GM18508 (cell line): ENCODE measurements at regions not wholly inside any gene's neighbourhood (a gene's known extent, or its start where the extent isn't known, plus 50 kb on each side); places are given as distances from the start of the nearest gene placed in this dataset.

Experiments used
- ATAC-seq: cut with Tn5 transposase; IDR thresholded peaks from one replicate; pipeline ENCODE4 v1.9.1; 2021; ENCODE audit warnings: moderate number of reproducible peaks; ENCODE audit not compliant: insufficient read depth, unreplicated experiment

DNA sequence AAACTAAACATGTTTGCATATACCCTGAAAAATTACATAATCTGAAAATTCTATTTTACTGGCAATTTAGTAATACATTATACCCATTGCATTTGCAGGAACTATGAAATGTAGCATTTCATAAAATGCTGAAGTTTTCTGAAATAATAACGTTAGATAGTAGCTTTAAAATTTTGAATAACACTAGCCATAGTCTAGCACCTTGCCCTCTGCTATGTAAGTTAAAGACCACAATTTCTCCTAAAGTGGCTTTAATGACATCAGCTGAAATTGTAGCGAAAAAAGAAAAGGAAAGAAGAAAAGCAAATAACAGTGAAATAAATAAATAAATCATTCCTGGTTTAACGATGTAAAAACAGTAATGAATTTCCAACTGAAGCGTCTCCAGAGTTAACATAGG, 172.8 kb upstream of the RASA1 start:
- no peak for ATAC-seq

DNA sequence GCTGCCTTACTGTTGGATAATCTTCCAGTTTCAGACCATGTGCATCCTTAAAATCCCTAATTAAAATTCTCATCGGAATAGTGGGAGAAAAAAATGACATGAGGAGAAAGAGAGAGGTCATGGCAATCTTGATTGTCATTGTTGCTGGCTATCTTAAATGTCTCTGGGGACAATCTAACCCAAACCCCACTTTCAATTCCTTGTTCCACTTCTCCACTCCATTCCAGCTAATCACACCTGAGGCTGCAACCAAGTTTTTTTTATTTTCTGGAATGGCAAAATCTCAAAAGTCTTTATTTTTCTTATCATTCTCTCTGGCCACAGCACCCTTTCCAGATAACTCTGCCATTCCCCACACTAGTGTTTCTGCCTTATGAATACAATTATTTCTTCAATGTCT, 171.9 kb upstream of the RASA1 start:
- no peak for ATAC-seq

- ATAC-seq: no peak
Observed at GRCh38 chr5:87097664-87098063, 170.0 kb upstream of the RASA1 start.

DNA sequence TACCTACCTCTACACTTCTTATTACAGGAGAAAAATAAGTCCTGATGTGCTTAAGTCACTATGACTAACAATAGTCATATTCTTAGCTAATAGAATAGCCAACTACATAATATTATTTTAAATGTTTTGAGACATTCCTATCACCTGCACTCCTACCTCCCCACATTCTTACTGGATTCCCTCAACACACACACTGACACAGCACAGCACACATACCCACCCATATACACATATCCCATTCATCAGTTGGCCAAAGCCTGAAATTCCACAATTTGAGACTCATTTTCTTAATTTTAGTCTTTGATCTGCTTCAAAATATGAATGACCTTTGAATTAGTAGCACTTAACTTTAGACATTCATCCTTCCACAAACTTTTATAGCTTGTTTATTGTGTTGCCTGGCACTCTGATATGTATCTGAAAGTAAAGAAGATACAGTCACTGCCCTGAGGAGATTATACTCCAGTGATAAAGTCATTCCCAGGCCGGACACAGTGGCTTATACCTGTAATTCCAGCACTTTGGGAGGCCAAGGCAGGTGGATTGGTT, 168.3 kb upstream of the RASA1 start:
- ATAC-seq: no peak

- no peak for ATAC-seq
Observed at GRCh38 chr5:87099968-87100367, 167.7 kb upstream of the RASA1 start.

GRCh38 chr5:87101321-87101720, 166.4 kb upstream of the RASA1 start:
- ATAC-seq: no peak

DNA sequence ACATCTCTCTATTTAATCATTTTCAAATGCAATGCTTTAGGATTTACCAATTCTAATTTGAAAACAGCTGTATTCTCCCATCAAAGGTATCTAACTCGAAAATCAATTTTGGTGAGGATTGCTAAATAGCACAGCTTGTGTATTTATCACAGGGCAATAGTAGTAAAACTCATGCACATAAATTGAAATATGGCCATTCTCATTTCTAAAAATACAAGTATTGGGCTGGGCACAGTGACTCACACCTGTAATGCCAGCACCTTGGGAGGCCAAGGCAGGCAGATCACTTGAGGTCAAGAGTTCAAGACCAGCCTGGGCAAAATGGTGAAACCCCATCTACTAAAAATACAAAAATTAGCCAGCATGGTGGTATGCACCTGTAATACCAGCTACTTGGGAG, 164.8 kb upstream of the RASA1 start:
- ATAC-seq: no peak

GRCh38 chr5:87103616-87104287, 163.9 kb upstream of the RASA1 start:
- peak; percentile 99 for ATAC-seq

DNA sequence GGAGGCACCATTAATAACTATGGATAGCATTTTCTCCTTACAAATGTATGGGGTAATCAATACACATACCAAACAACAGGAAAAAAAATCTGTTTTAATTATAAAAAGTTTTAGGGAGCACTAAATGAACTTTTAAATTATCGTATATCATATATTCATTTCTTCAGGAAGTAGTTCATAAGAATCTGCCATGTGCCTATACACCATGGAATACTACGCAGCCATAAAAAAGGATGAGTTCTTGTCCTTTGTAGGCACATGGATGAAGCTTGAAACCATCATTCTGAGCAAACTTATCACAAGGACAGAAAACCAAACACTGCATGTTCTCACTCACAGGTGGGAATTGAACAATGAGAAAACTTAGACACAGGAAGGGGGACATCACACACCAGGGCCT, 162.1 kb upstream of the RASA1 start:
- no peak for ATAC-seq

- no peak for ATAC-seq
Observed at GRCh38 chr5:87109746-87110145, 157.9 kb upstream of the RASA1 start.

DNA sequence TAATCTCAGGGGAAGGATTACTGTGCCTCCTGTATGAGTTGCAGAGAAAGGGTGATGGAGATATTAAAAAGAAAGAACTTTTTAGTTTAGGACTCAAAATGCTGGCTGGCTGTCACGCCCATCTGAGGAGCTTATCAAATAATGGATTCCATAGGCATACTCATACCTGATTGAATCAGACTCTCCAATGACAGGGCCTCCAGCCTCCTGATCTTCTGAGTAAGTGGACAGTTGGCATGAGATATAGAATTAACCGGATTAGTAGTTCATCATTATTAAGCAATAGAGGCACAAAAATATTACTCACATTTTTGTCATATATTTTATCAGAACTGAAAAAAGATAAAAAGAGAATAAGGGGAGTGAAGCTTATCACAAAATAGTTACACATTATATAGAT, 157.0 kb upstream of the RASA1 start:
- no peak for ATAC-seq

DNA sequence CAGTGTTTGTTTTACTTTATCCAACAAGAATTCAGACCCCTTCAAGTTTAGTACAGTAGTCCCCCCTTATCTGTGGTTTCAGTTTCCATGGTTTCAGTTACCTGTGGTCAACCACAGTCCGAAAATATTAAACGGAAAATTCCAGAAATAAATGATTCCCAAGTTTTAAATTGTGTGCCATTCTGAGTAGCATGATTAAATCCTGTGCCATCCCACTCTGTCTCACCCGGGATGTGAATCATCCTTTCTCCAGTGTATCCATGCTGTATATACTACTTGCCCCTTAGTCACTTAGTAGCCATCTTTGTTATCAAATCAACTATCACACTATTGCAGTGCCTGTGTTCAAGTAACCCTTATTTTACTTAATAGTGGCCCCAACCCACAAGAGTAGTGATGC, 153.8 kb upstream of the RASA1 start:
- no peak for ATAC-seq

DNA sequence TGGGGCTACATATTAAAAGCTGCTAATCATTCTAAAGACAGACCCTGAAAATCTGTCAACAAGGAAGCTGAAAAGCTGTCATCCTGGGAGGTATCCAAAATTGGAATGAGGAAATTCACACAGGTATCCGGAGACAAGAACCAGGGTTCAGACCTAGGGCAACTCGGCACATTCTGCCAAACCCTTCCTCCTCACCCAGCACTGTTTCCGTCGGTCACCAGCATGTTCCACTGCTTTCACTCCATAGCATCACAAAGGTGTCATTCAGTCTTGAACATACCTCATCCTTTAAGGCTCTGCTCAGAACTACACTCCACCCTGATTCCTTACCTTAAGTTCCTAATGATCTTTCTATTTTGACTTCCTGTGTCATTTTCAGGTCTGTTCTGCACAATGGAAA, 153.1 kb upstream of the RASA1 start:
- no peak for ATAC-seq

DNA sequence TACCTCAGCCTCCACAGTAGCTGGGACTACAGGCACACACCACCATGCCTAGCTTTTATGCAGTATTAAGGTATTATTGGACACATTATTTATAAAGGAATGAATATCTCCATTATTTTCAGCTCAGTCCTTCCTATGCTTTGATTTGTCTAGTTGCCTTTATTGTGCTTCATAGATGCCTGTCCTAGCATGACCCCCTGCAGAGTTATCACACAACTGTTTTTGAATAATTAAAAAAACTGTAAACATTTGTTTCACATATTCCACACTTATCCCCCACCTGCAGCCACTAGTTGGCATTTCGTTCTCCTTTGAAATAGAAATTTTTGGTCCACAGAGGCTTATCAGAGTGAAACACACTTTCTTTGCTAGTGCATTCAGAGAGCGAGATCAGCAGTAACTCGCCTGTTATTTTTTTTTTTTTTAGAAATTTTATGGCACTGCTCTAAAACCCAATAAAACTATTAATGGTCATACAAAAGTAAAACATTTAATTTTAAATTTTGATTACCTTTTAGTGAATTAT, 151.8 kb upstream of the RASA1 start:
- no peak for ATAC-seq

DNA sequence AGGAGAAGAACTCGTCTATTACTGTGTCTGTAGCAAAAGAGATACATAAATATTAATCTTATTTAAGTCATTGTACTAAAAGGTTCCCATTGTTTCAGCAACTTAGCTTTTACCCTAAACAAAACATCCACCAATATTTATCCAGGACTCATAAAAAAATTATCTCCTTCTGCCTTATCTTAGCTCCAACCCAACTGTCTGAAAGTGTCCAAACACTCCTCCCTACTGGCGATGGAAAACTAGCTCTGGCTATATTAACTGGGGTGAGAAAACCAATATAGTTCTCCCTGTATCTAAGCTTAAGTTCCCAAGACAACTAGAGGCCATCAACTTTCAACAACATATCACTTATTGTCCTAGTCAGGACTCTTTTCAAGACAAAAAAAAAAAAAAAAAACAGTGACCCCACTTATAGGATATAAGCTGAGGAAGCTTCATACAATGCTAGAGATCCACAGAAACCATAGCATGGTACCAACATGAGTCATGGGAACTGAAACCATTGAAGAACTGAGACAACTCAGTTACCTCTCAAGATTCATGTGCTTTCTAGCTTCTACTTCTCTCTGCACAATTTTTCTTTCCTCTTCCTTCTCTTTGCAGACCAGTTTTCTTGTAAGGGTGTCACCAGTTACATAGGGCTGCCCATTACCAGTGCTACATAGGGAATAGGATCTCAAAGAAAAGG, 150.7 kb upstream of the RASA1 start:
- peak; percentile 80 for ATAC-seq

DNA sequence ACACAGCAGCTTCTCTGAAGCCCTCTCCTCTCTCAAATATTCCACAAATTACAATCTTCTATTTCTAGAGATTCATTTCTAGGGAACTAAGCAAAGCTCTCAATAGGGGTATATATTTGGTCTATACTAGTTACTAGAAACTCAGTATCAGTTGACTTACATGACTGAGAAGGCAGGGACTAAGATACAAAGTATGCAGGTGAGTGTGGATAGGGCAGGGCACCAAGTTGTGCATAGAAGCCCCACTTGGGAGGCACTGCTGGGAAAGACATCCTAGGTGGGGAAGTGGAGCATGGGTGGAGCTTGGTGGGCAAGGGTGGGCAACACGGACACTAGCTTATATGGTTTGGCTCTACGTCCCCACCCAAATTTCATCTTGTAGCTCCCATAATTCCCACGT, 148.1 kb upstream of the RASA1 start:
- no peak for ATAC-seq

DNA sequence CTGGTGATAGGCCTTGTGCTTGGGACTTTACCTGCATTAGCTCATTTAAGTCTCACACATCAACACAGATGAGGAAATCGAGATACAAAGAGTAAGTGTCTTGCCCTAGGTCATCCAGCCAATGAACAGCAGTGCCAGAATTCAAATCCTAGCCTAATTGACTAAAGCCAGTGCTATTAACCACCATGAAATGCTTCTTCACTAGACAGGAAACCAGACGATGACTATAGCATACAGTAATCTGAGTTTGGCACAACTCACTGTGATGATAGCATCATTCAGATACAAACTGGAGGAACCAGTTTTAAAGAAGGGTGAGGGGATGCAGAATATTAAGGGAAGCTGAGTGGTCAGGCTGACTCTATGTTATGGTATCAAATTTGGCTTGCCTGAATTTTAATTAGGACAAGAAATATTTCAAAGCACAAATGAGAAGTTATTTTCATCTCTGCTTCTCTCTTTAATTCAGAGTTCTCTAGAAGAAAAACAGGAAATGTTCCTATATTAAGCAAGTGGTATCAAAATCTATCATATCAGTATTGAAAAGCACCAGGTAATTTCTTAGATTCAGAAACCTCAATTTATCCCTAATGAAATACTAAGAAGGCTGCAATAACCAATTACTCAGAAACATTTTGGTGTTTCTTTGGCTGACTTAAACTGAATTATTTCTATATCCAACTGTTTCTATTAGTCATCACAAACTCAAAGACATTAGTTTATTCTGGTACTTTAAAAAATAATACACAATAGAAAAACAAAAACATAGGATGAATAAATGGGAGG, 147.0 kb upstream of the RASA1 start:
- peak; percentile 1 for ATAC-seq

DNA sequence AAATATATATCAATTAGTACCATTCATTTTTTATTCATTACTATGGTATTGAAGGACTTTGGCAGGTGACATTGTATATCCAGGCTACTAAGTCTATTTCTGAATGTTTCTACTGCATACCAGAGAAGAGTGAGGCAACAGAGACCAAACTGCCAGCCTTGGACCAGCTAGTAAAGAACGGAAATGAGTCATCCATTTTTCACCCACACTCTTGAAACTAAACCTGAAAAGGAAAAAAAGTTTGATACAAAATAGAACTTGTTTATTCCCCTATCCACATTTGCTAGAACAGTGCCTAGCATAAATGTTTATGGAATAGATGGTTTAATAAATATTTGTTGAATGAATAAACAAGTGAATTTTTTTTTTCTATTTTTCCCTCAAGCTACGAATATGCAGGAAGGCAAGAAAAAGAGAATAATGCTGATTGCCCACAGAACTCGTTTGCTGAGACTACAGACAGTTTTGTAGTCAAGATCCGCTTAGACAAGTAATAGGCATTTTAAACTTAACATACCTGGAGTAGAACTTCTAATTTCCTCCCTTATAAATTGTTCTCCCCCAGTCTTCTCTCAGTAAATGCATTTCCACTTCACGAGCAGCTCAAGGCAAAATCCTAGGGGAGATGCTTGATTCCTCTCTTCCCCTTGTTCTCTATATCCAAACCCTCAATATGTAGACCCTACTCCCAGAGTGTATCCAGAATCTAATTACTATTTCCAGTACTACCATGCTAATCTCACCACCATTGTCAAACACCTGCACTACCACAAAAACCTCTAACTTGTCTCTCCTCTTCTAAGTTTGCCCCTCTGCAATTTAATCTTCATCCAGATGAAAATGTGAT, 146.2 kb upstream of the RASA1 start:
- ATAC-seq: peak; percentile 77

DNA sequence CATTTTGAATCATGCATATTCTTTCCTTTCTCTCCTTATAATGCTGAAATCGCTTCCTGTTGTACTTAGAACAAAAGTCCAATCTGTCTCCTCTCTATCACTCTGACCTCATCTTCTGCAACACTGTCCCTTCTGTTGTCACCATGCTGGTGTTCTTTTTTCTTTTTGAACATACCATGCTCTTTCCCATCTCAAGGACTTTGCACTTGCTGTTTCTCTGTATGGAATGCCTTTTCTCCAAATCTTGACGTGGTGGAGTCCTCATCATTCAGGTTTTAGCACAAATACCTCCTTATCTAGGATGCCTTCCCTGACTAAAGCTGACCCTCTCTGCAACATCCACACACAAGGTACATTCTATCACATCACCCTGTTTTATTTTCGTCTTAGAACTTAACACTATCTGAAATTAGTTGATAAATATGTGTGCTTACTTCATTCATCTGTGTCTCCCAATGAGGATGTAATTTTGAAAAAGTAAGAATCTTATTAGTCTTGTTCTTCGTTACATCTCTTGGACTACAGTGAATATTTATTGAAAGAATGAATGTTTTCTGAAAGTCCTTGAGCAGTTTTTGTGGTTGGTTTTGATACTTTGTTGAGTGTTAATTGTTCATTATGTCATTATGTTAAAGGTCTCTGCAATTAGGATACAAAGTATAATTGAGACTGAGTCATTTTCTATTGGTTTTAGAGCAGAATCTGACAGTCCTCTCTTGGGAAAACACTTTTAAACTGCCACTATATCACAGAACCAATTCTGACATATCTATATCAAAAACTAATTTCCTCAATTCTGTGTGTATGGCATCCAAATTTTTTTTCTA, 145.3 kb upstream of the RASA1 start:
- no peak for ATAC-seq
